Activated naive CD4-positive, alpha-beta T cell treated with anti-CD3 and anti-CD28 coated beads, Interleukin-2, amount 10 ng/mL, durations not matched to agents 7 days and 5 days (primary cell): ENCODE measurements at regions not wholly inside any gene's neighbourhood (a gene's known extent, or its start where the extent isn't known, plus 50 kb on each side); places are given as distances from the start of the nearest gene placed in this dataset.

Experiments used
- CTCF ChIA-PET: fragments of 350-600 bp; sonication (Branson Sonifier 250); formaldehyde crosslinking; loops from one replicate; lab custom pipeline; 2021; ENCODE audit warnings: antibody characterized with exemption; lab: Charles Lee
- DNase-seq: peaks from one replicate; pipeline ENCODE4 v3.0.0-alpha.2; 2020
- H3K27ac Mint-ChIP-seq: one replicate; pipeline ENCODE4 v1.8.0; 2021; ENCODE audit warnings: mild to moderate bottlenecking, moderate library complexity, mixed read lengths
- H3K27me3 Mint-ChIP-seq: one replicate; pipeline ENCODE4 v1.8.0; 2021; ENCODE audit warnings: mild to moderate bottlenecking, mixed read lengths
- H3K36me3 Mint-ChIP-seq: one replicate; pipeline ENCODE4 v1.8.0; 2021; ENCODE audit warnings: mixed read lengths
- H3K4me1 Mint-ChIP-seq: one replicate; pipeline ENCODE4 v1.8.0; 2021; ENCODE audit warnings: mixed read lengths
- H3K4me3 Mint-ChIP-seq: one replicate; pipeline ENCODE4 v1.8.0; 2021; ENCODE audit warnings: mild to moderate bottlenecking, moderate library complexity, mixed read lengths
- H3K9me3 Mint-ChIP-seq: one replicate; pipeline ENCODE4 v1.8.0; 2021; ENCODE audit warnings: mixed read lengths

GRCh38 chr21:17435565-17436543 lies 77.0 kb upstream of the CXADR start:
- CTCF ChIA-PET: no interaction called here
- no peaks in the 10 kb centered on the region for H3K36me3 Mint-ChIP-seq
- no peak overlapping the region for H3K27ac Mint-ChIP-seq
- peaks cover 5% of the 10 kb centered on the region for H3K27me3 Mint-ChIP-seq
- no peaks in the 10 kb centered on the region for H3K9me3 Mint-ChIP-seq
- H3K4me3 Mint-ChIP-seq: no peak overlapping the region
- no peak for DNase-seq
- H3K4me1 Mint-ChIP-seq: no peaks in the 10 kb centered on the region

- H3K4me1 Mint-ChIP-seq: no peaks in the 10 kb centered on the region
- H3K27me3 Mint-ChIP-seq: peaks cover 5% of the 10 kb centered on the region
- H3K4me3 Mint-ChIP-seq: no peak overlapping the region
- no peaks in the 10 kb centered on the region for H3K9me3 Mint-ChIP-seq
- DNase-seq: no peak
- no peaks in the 10 kb centered on the region for H3K36me3 Mint-ChIP-seq
- CTCF ChIA-PET: no interaction called here
- no peak overlapping the region for H3K27ac Mint-ChIP-seq
Measured at GRCh38 chr21:17436626-17437111, 76.2 kb upstream of the CXADR start.

GRCh38 chr21:17438635-17439034 lies 74.2 kb upstream of the CXADR start:
- Mint-ChIP-seq H3K27ac (no peak overlapping the region), H3K4me1 (no peaks in the 10 kb centered on the region), H3K9me3 (no peaks in the 10 kb centered on the region), H3K27me3 (peaks cover 5% of the 10 kb centered on the region), H3K4me3 (no peak overlapping the region), H3K36me3 (no peaks in the 10 kb centered on the region)
- CTCF ChIA-PET: no interaction called here
- DNase-seq: no peak

GRCh38 chr21:17440969-17441368 lies 71.9 kb upstream of the CXADR start:
- no peaks in the 10 kb centered on the region for H3K4me1 Mint-ChIP-seq
- no peak for DNase-seq
- CTCF ChIA-PET: no interaction called here
- H3K27ac Mint-ChIP-seq: no peak overlapping the region
- no peaks in the 10 kb centered on the region for H3K9me3 Mint-ChIP-seq
- H3K27me3 Mint-ChIP-seq: peaks cover 5% of the 10 kb centered on the region
- H3K4me3 Mint-ChIP-seq: no peak overlapping the region
- H3K36me3 Mint-ChIP-seq: no peaks in the 10 kb centered on the region

GRCh38 chr21:17441370-17441769 lies 71.5 kb upstream of the CXADR start:
- Mint-ChIP-seq H3K4me1 (no peaks in the 10 kb centered on the region), H3K9me3 (no peaks in the 10 kb centered on the region), H3K4me3 (no peak overlapping the region), H3K27ac (no peak overlapping the region), H3K36me3 (no peaks in the 10 kb centered on the region), H3K27me3 (peaks cover 5% of the 10 kb centered on the region)
- CTCF ChIA-PET: no interaction called here
- DNase-seq: no peak

- Mint-ChIP-seq H3K27ac (no peak overlapping the region), H3K4me3 (no peak overlapping the region), H3K36me3 (no peaks in the 10 kb centered on the region), H3K27me3 (peaks cover 5% of the 10 kb centered on the region), H3K4me1 (no peaks in the 10 kb centered on the region), H3K9me3 (no peaks in the 10 kb centered on the region)
- no peak for DNase-seq
- CTCF ChIA-PET: no interaction called here
Measured at GRCh38 chr21:17442165-17442564, 70.7 kb upstream of the CXADR start.

GRCh38 chr21:17444828-17445227 lies 68.0 kb upstream of the CXADR start:
- no peak for DNase-seq
- Mint-ChIP-seq H3K36me3 (no peaks in the 10 kb centered on the region), H3K27me3 (peaks cover 2% of the 10 kb centered on the region), H3K9me3 (no peaks in the 10 kb centered on the region), H3K4me3 (no peak overlapping the region), H3K4me1 (no peaks in the 10 kb centered on the region), H3K27ac (no peak overlapping the region)
- CTCF ChIA-PET: no interaction called here

- no peaks in the 10 kb centered on the region for H3K36me3 Mint-ChIP-seq
- no peak for DNase-seq
- no peaks in the 10 kb centered on the region for H3K9me3 Mint-ChIP-seq
- CTCF ChIA-PET: no interaction called here
- no peak overlapping the region for H3K27ac Mint-ChIP-seq
- H3K4me1 Mint-ChIP-seq: no peaks in the 10 kb centered on the region
- no peak overlapping the region for H3K4me3 Mint-ChIP-seq
- no peaks in the 10 kb centered on the region for H3K27me3 Mint-ChIP-seq
Measured at GRCh38 chr21:17446737-17447136, 66.1 kb upstream of the CXADR start.

- CTCF ChIA-PET: no interaction called here
- DNase-seq: no peak
- Mint-ChIP-seq H3K27ac (no peak overlapping the region), H3K27me3 (peaks cover 6% of the 10 kb centered on the region), H3K9me3 (no peaks in the 10 kb centered on the region), H3K4me1 (peaks cover 3% of the 10 kb centered on the region), H3K36me3 (no peaks in the 10 kb centered on the region), H3K4me3 (no peak overlapping the region)
Measured at GRCh38 chr21:17449701-17450100, 63.1 kb upstream of the CXADR start.

GRCh38 chr21:17451364-17451891 lies 61.4 kb upstream of the CXADR start:
- Mint-ChIP-seq H3K27me3 (peaks cover 11% of the 10 kb centered on the region), H3K4me1 (peaks cover 4% of the 10 kb centered on the region), H3K36me3 (no peaks in the 10 kb centered on the region), H3K4me3 (no peak overlapping the region), H3K27ac (no peak overlapping the region), H3K9me3 (no peaks in the 10 kb centered on the region)
- CTCF ChIA-PET: no interaction called here
- no peak for DNase-seq

- DNase-seq: no peak
- Mint-ChIP-seq H3K4me3 (no peak overlapping the region), H3K9me3 (no peaks in the 10 kb centered on the region), H3K4me1 (peaks cover 4% of the 10 kb centered on the region), H3K27ac (peak overlapping the region; percentile 58), H3K27me3 (peaks cover 11% of the 10 kb centered on the region), H3K36me3 (no peaks in the 10 kb centered on the region)
- CTCF ChIA-PET: no interaction called here
Measured at GRCh38 chr21:17454315-17455027, 58.4 kb upstream of the CXADR start.

- H3K4me3 Mint-ChIP-seq: no peak overlapping the region
Measured at GRCh38 chr21:17455028-17455353, 57.9 kb upstream of the CXADR start.

GRCh38 chr21:17455451-17455850 lies 57.4 kb upstream of the CXADR start:
- DNase-seq: no peak
- CTCF ChIA-PET: no interaction called here
- Mint-ChIP-seq H3K9me3 (no peaks in the 10 kb centered on the region), H3K27ac (no peak overlapping the region), H3K4me1 (peaks cover 4% of the 10 kb centered on the region), H3K36me3 (no peaks in the 10 kb centered on the region), H3K27me3 (peaks cover 11% of the 10 kb centered on the region), H3K4me3 (no peak overlapping the region)

More at GRCh38 chr21:17455028-17455353, 57.9 kb upstream of the CXADR start:
- DNase-seq: no peak
- no peaks in the 10 kb centered on the region for H3K9me3 Mint-ChIP-seq
- no peak overlapping the region for H3K27ac Mint-ChIP-seq
- no peaks in the 10 kb centered on the region for H3K36me3 Mint-ChIP-seq
- H3K4me1 Mint-ChIP-seq: peaks cover 4% of the 10 kb centered on the region
- CTCF ChIA-PET: no interaction called here
- H3K27me3 Mint-ChIP-seq: peaks cover 11% of the 10 kb centered on the region

GRCh38 chr21:17458279-17458678 lies 54.6 kb upstream of the CXADR start:
- Mint-ChIP-seq H3K36me3 (no peaks in the 10 kb centered on the region), H3K9me3 (no peaks in the 10 kb centered on the region), H3K4me3 (no peak overlapping the region), H3K27ac (no peak overlapping the region), H3K4me1 (peaks cover 4% of the 10 kb centered on the region), H3K27me3 (peaks cover 11% of the 10 kb centered on the region)
- no peak for DNase-seq
- CTCF ChIA-PET: no interaction called here
